Left colon (tissue), 2 donors: ENCODE measurements at regions not wholly inside any gene's neighbourhood (a gene's known extent, or its start where the extent isn't known, plus 50 kb on each side); places are given as distances from the start of the nearest gene placed in this dataset.
A peak's percentile ranks its signal among the peaks of the same experiment; 100 is the strongest.
"Not testable (repeated sequence)": the region's sequence is repeated elsewhere in the genome, so short reads cannot be mapped to it uniquely, and the experiment has no call there.

Experiments
- ATAC-seq: fragments of 200-7000 bp; cut with Tn5 transposase; one replicate; pipeline ENCODE4 v1.9.1; 2020; ENCODE audit warnings: mild to moderate bottlenecking, moderate library complexity
- DNase-seq, 2 donors: peaks; one replicate each; pipeline ENCODE4 v3.0.0-alpha.2; 2020
- intact Hi-C, 2 donors: fragments of 100-400 bp; cut with DNase I in 1 of 2; cut with micrococcal nuclease in 1 of 2; formaldehyde crosslinking; loops; one replicate each; pipeline versions ENCODE4 v1.11.2 to v1.14.0; 2022; cut with DNase I, micrococcal nuclease
- donor health status: DM: no; HTN: no; CAD: no.
- donor health status: DM: yes; HTN: yes; CAD: no.

GRCh38 chr1:146537775-146538373 lies 309.1 kb upstream of the NOTCH2NLA start:
- intact Hi-C loops, result not testable (repeated sequence)

DNA sequence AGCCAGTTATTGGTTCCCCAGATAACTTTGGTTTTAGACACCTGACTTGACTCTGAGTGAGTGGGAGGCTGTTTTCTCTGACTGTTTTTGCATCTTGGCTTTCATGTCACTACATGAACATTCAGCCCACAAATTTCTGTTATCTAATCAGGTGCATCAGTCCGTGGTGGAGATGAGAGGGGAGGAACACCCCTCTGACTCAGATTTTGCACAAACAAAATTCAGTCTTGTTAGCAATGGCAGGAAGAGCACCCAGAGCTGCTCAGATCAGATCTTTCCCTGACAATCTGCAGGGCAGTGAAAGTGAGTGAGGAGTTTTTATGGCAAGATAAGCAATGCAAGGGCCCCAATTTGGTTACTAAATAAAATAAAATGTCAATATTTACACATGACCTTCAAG lies 307.2 kb upstream of the NOTCH2NLA start:
- ATAC-seq, result peak; percentile 79
- intact Hi-C loops, DNase-seq: not testable (repeated sequence)

More at GRCh38 chr1:146537775-146538373, 309.1 kb upstream of the NOTCH2NLA start:
- DNase-seq, ATAC-seq: not testable (repeated sequence)

DNA sequence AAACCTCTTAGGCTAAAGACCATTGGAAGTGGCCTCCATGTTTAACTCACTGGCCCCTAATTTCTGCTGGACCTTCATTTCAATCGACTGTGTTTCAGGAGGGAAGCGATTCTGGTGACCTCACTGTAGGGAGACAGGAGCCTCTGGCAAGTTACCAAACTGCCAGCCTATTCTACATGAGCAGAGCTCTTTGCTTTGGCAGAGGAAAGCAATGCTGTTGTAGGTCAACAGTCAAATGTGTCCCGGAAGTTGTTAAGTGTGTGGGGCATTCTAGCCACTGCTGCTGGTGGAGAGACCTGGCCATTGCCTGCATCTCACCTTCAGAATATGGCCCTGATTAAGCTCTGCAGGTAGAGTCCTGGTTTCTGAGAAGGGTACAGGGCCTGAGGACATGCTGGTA lies 306.8 kb upstream of the NOTCH2NLA start:
- intact Hi-C loops, DNase-seq: not testable (repeated sequence)
- ATAC-seq, result peak; percentile 99

DNA sequence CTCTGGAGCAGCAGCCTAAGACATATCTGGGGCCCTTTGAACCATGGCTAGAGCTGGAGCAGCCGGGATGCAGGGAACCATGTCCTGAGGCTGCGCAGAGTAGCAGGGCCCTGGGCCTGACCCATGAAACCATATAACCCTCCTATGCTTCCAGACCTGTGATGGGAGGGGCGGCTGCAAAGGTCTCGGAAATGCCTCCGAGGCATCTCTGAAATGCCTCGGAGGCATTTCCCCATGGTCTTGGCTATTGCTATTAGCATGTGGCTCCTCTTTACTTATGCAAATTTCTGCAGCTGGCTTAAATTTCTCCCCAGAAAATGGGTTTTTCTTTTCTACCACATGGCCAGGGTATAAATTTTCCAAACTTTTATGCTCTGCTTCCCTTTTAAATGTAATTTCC lies 302.1 kb upstream of the NOTCH2NLA start:
- ATAC-seq, intact Hi-C loops, DNase-seq: not testable (repeated sequence)

- ATAC-seq, DNase-seq, intact Hi-C loops: not testable (repeated sequence)
These were observed 294.0 kb upstream of the NOTCH2NLA start for GRCh38 chr1:146522812-146523211.

- ATAC-seq, intact Hi-C loops: not testable (repeated sequence)
These were observed 293.5 kb upstream of the NOTCH2NLA start for GRCh38 chr1:146522345-146522744.

GRCh38 chr1:146521804-146522203 lies 293.0 kb upstream of the NOTCH2NLA start:
- ATAC-seq, intact Hi-C loops, DNase-seq: not testable (repeated sequence)

More at GRCh38 chr1:146522345-146522744, 293.5 kb upstream of the NOTCH2NLA start:
- not testable (repeated sequence) for DNase-seq

GRCh38 chr1:146513754-146514153 lies 284.9 kb upstream of the NOTCH2NLA start:
- intact Hi-C loops, DNase-seq, ATAC-seq: not testable (repeated sequence)

GRCh38 chr1:146511047-146511777 lies 282.4 kb upstream of the NOTCH2NLA start:
- DNase-seq, intact Hi-C loops: not testable (repeated sequence)
- peak; percentile 96 for ATAC-seq

GRCh38 chr1:146510248-146510983 lies 281.6 kb upstream of the NOTCH2NLA start:
- DNase-seq, intact Hi-C loops: not testable (repeated sequence)
- ATAC-seq, result peak; percentile 18

- intact Hi-C loops, DNase-seq, ATAC-seq: not testable (repeated sequence)
These were observed 275.3 kb upstream of the NOTCH2NLA start for GRCh38 chr1:146504121-146504520.

GRCh38 chr1:146487555-146487954 lies 258.7 kb upstream of the NOTCH2NLA start:
- DNase-seq, intact Hi-C loops: not testable (repeated sequence)
- peak; percentile 31 for ATAC-seq

DNA sequence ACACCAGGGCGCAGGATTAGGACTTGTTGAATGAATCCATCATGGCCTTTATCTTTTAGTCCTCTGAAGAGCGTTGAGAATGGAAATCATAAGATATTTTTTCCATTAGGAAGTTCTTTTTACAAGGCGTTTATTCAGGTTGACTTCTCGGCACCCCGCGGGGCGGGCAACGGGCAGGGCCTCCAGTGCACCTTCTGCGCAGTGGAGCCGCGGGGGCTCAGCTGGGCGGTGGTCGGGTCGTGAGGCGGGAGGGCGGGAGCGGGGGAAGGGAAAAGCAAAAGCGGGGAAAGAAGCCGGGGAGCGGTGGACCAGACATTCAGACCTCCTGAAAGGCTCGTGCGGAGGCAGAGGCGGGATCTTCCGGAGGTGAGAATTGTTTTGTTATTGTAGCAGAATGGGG lies 258.3 kb upstream of the NOTCH2NLA start:
- ATAC-seq, result peak; percentile 34
- DNase-seq, intact Hi-C loops: not testable (repeated sequence)

DNA sequence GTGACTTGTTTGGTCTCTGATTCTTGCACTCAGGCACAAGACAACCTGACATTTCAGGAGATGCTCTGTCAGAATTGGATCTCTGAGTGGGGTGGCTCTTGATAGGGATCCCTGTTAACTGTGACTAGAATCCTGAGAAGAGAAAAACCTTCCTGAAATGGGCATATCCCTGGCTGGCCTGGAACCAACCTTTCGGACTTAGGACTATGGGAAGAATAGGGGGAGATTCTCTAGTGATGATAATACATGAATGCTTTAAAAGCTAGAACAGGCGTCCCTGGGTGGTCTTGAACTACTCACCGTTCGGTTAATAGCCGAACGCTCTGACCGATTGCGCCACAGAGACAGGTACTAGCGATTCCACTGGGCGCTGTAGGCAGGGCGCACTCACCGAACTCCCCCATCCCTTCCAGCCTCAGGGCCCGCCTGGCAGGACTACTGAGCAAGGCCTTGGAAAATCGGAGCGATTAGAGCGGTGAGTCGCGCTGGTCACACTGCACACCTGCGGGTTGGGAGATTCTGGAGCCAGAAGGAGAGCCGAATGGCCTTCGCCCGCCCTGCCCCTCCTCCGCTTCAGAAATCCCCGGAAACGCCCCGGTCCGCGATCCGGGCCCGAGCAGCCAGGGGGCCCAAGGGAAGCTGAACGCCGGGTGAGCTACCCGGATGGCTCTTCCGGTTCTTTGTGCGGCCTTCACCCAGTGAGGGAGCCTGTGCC lies 257.6 kb upstream of the NOTCH2NLA start:
- ATAC-seq (peak; percentile 92), DNase-seq (peak; percentile 34 to 39)
- intact Hi-C loops, result not testable (repeated sequence)

DNA sequence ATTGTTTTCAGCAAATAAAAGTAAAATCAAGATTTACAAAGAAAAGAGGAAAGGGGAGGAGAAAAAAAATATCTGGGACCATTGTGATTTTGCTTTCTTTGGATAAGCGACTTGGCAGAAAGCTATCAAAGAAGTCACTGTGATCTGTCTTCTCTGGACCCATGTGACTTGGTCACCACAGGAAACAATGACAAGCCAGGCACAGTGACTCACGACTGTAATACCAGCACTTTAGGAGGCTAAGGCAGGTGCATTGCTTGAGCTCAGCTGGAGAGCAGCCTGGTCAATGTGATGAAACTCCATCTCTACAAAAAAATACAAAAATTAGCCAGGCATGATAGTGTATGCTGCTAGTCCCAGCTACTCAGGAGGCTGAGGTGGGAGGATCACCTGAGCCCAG lies 255.4 kb upstream of the NOTCH2NLA start:
- DNase-seq, ATAC-seq, intact Hi-C loops: not testable (repeated sequence)

GRCh38 chr1:146479188-146479587 lies 250.4 kb upstream of the NOTCH2NLA start:
- intact Hi-C loops, DNase-seq, ATAC-seq: not testable (repeated sequence)

DNA sequence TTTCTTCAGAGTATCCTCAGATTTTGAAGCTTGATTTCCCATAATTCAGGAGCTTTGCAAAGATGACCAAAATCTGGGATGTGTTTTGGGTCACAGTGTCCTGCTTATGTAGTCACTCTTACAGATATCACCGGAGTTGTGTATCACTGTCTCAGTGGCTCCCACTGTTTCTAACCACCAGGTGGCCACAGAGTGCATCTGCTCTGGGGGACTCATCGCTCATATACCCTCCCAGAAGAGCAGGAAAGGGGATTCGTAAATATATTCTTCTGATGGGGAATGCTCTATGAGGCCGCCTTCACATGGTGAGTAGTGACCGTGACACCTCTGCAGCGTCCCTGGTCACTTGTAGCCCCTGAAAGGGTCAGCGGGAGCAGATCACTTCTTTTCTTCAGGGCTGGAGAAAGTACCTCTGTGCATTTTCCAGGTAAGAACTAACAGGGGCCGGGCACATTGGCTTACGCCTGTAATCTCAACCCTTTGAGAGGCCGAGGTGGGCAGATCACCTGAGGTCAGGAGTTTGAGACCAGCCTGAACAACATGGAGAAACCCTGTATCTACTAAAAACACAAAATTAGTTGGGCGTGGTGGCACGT lies 249.4 kb upstream of the NOTCH2NLA start:
- ATAC-seq (peak; percentile 69), DNase-seq (peak in 1 of 2 donors; percentile 17)
- intact Hi-C loops, result not testable (repeated sequence)

- ATAC-seq, DNase-seq, intact Hi-C loops: not testable (repeated sequence)
These were observed 246.3 kb upstream of the NOTCH2NLA start for GRCh38 chr1:146475086-146475485.
